Hematopoietic multipotent progenitor cell treated with erythropoietin and hydrocortisone succinate and interleukin-3 and kit ligand, for 6 days (in vitro differentiated cells): ENCODE measurements at regions not wholly inside any gene's neighbourhood (a gene's known extent, or its start where the extent isn't known, plus 50 kb on each side); places are given as distances from the start of the nearest gene placed in this dataset.

ENCODE experiments used
- DNase-seq: peaks from one replicate; pipeline ENCODE4 v3.0.0-alpha.2; 2015

DNA sequence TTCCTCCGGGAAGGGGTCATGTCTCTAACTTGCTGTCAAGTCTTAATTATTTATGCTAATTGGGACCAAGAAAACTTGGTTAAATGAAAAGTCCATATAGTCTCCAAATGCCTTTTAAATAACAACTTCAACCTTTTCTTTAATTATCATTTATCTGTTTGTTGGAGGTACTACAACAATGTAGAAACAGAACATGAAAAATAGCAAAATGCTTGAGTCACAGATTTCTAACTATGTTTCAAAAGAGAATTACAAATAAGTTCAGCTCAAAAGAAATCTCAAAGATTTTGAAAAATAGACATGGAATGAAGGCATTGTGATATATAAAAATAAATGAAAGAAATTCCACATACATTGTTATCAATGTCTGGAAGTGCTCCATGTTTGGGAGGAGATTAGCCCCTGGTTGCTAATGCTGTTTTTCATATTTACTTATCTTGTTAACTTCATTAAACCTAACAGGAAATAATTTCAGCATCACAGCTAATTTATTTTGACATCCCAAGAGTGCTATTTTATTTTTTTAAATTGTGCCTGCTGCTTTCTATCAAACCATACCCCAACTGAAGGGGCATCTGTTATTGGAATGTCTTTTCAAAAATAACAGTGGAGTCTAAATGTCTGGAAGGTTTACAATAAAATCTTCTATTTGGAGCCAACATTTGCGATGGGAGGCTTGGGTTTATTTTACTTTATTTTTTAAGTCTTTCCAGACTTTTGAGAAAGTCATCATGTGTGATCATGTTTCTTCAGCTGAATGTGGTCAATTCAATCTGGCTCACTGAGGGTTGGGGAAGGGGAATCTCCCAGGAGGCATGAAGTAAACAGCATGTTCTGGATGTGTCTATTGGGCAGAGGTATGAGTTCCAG, 53.1 kb upstream of the ANKRD55 start:
- DNase-seq = no peak

DNA sequence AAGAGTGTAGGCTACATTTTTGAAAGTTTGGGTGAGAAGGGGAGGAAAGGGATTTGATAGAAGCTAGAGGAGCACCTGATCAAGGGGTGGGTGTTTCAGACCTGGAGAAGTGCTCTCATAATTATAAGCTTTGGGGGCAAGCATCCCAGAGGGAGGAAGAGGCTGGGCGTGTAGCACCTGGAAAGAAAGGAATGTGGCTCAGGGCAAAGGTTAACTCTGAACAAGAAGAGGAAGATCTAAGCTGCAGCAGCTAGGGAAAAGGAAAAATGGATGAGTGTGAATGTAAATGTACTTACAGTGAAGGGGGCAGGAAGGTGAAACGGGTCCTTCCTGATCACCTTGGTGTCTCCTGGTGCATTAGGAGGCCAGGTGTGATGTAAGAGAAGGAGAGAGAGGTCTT, 49.8 kb upstream of the ANKRD55 start:
- DNase-seq = no peak
